GM12878 (cell line): ENCODE measurements at regions not wholly inside any gene's neighbourhood (a gene's known extent, or its start where the extent isn't known, plus 50 kb on each side); places are given as distances from the start of the nearest gene placed in this dataset.

Experiments used
- ATAC-seq: fragments of 200-7000 bp; cut with Tn5 transposase; 3 replicates; pipeline ENCODE4 v1.9.1; 2020; ENCODE audit warnings: mild to moderate bottlenecking, moderate library complexity
- BruUV-seq: library from RNA; stranded (reverse); fragments of 400-500 nt; replicated peaks from 2 replicates; lab custom pipeline; 2021; lab: Mats Ljungman, UMichigan
- CTCF ChIA-PET: fragments of 300-600 bp; sonication (Branson Sonifier 250); formaldehyde crosslinking; extraction: SDS; loops from one replicate; lab custom pipeline; 2021; ENCODE audit warnings: inconsistent platforms; lab: Yijun Ruan, JAX
- POLR2A ChIA-PET: fragments of 350-600 bp; formaldehyde crosslinking; extraction: SDS; loops from one replicate; lab custom pipeline; 2021; ENCODE audit warnings: inconsistent platforms; lab: Charles Lee
- RAD21 ChIA-PET: fragments of 300-600 bp; sonication (Branson Sonifier 250); formaldehyde crosslinking; loops from one replicate; lab custom pipeline; 2023; ENCODE audit warnings: antibody characterized with exemption; ENCODE audit not compliant: unreplicated experiment; lab: Charles Lee
- SMC1A ChIA-PET: fragments of 300-600 bp; sonication (Branson Sonifier 250); formaldehyde crosslinking; loops from one replicate; lab custom pipeline; 2023; ENCODE audit not compliant: unreplicated experiment, uncharacterized antibody; lab: Charles Lee
- DNase-seq: peaks from one replicate; pipeline ENCODE4 v3.0.0-alpha.2; 2011; ENCODE audit warnings: low read depth, low spot score
- FAIRE-seq: peaks from 3 replicates; lab custom pipeline; 2011; peaks lifted over from hg19 to GRCh38; lab: Jason Lieb, UNC
- H2AFZ ChIP-seq: 2 replicates; pipeline ENCODE4 v1.6.0; 2011; ENCODE audit warnings: low read depth, low read length, control low read depth; ENCODE audit not compliant: control insufficient read depth
- H3K27ac ChIP-seq: 2 replicates; pipeline ENCODE4 v1.5.1; 2011; ENCODE audit warnings: control low read depth; ENCODE audit not compliant: control insufficient read depth, insufficient read depth
- H3K27me3 ChIP-seq, 2 experiments: replicated peaks in 1 of 2; 2 replicates each; pipeline versions ENCODE4 v1.6.0 to v1.6.1; 2011; ENCODE audit warnings: low read length in 1 of 2; ENCODE audit not compliant: control insufficient read depth in 2 of 2, insufficient read depth in 2 of 2
- H3K36me3 ChIP-seq, 2 experiments: 2 replicates each; pipeline ENCODE4 v1.5.1; 2011; ENCODE audit warnings: low read length in 1 of 2; ENCODE audit not compliant: control insufficient read depth in 2 of 2, insufficient read depth in 2 of 2
- H3K4me1 ChIP-seq: 2 replicates; pipeline ENCODE4 v1.6.1; 2011; ENCODE audit warnings: mild to moderate bottlenecking, low read length, moderate library complexity, mixed read lengths; ENCODE audit not compliant: control insufficient read depth, insufficient read depth
- H3K4me2 ChIP-seq: 2 replicates; pipeline ENCODE4 v1.6.0; 2011; ENCODE audit warnings: control low read depth; ENCODE audit not compliant: control insufficient read depth, insufficient read depth
- H3K4me3 ChIP-seq: fragments of 200-600 bp; sonication (generic); 2 replicates; pipeline ENCODE4 v1.5.1; 2016
- H3K79me2 ChIP-seq: 2 replicates; pipeline ENCODE4 v1.6.0; 2011; ENCODE audit warnings: low read length; ENCODE audit not compliant: control insufficient read depth, insufficient read depth
- H3K9ac ChIP-seq: 2 replicates; pipeline ENCODE4 v1.8.0; 2011; ENCODE audit warnings: low read length, control low read depth, mixed read lengths; ENCODE audit not compliant: control insufficient read depth, insufficient read depth
- H3K9me3 ChIP-seq: replicated peaks from 3 replicates; pipeline ENCODE4 v1.5.1; 2011; ENCODE audit warnings: mild to moderate bottlenecking, low read length; ENCODE audit not compliant: control insufficient read depth, insufficient read depth
- H4K20me1 ChIP-seq: 2 replicates; pipeline ENCODE4 v1.6.0; 2011; ENCODE audit not compliant: control insufficient read depth, insufficient read depth
- CBX3 ChIP-seq: fragments of 200-600 bp; sonication (generic); IDR thresholded peaks from 2 replicates; pipeline ENCODE4 v1.6.1; 2016; ENCODE audit warnings: low read depth, borderline replicate concordance
- CTCF ChIP-seq, 3 experiments: IDR thresholded peaks in 2 of 3; conservative IDR thresholded peaks in 1 of 3; 2 replicates each; pipeline ENCODE4 v1.5.1; 2011; ENCODE audit warnings: low read depth in 3 of 3, low read length in 3 of 3, mild to moderate bottlenecking in 3 of 3, control low read depth in 2 of 3, moderate library complexity in 2 of 3, inconsistent platforms in 1 of 3, mixed read lengths in 1 of 3; ENCODE audit not compliant: control insufficient read depth in 2 of 3, insufficient read depth in 1 of 3; ENCODE audit errors: extremely low read depth in 1 of 3
- EZH2 ChIP-seq: IDR thresholded peaks from 2 replicates; pipeline ENCODE4 v1.6.1; 2012; ENCODE audit warnings: low read depth, mild to moderate bottlenecking, control low read depth, inconsistent platforms, low read length, borderline replicate concordance; ENCODE audit not compliant: control insufficient read depth
- HDAC2 ChIP-seq: fragments of 200-600 bp; sonication (generic); IDR thresholded peaks from 2 replicates; pipeline ENCODE4 v1.6.1; 2017
- IKZF2 ChIP-seq, 2 experiments: fragments of 450-650 bp; IDR thresholded peaks; 2 replicates each; pipeline ENCODE4 v1.6.1; 2017; ENCODE audit warnings: mild to moderate bottlenecking in 2 of 2, moderate library complexity in 2 of 2
- POU2F2 ChIP-seq: IDR thresholded peaks from 3 replicates; pipeline ENCODE4 v1.6.1; 2011; ENCODE audit warnings: low read depth, mild to moderate bottlenecking, low read length, borderline replicate concordance
- RBBP5 ChIP-seq: fragments of 200-600 bp; sonication (generic); conservative IDR thresholded peaks from 2 replicates; pipeline ENCODE4 v1.6.1; 2016
- SMC3 ChIP-seq: IDR thresholded peaks from 2 replicates; pipeline ENCODE4 v1.6.1; 2011; ENCODE audit warnings: low read length, improper control_type of control experiment, borderline replicate concordance
- SREBF1 ChIP-seq: IDR thresholded peaks from 2 replicates; pipeline ENCODE4 v1.6.1; 2012; ENCODE audit warnings: mild to moderate bottlenecking, low read length
- TBL1XR1 ChIP-seq: IDR thresholded peaks from 2 replicates; pipeline ENCODE4 v1.6.1; 2012; ENCODE audit warnings: low read depth, low read length, improper control_type of control experiment
- YY1 ChIP-seq: IDR thresholded peaks from 2 replicates; pipeline ENCODE4 v1.6.1; 2011; ENCODE audit warnings: low read depth, mild to moderate bottlenecking, low read length
- ZBTB11 ChIP-seq: fragments of 450-650 bp; formaldehyde crosslinking; IDR thresholded peaks from 2 replicates; pipeline ENCODE4 v1.5.0; 2022; ENCODE audit warnings: mild to moderate bottlenecking, missing genetic modification characterization
- WGBS: methylation state at CpG from one replicate; pipeline ENCODE4 v1.1.6; 2016; ENCODE audit warnings: low lambda C conversion rate; ENCODE audit not compliant: insufficient replicate concordance, insufficient coverage; ENCODE audit errors: missing lambda C conversion rate; 5-methylcytosine and 5-hydroxymethylcytosine counted together
- in situ Hi-C: fragments of 300-500 bp; cut with MboI; formaldehyde crosslinking; loops from 9 replicates; pipeline ENCODE4 v1.14.3; 2018; ENCODE audit warnings: mixed read lengths
- intact Hi-C: fragments of 100-400 bp; cut with micrococcal nuclease; formaldehyde crosslinking; loops from one replicate; pipeline ENCODE4 v1.14.2; 2022; ENCODE audit not compliant: unreplicated experiment
- TF ChIP-seq, protein P1 (sequence below): IDR thresholded peaks from 2 replicates; pipeline ENCODE4 v1.6.1; 2012; ENCODE audit warnings: low read depth, low read length, improper control_type of control experiment
- TF ChIP-seq, protein P2 (sequence below): IDR thresholded peaks from 2 replicates; pipeline ENCODE4 v1.6.1; 2012; ENCODE audit warnings: low read depth, low read length, improper control_type of control experiment
- TF ChIP-seq, protein P3 (sequence below): fragments of 450-650 bp; IDR thresholded peaks from 2 replicates; pipeline ENCODE4 v1.6.1; 2017; ENCODE audit warnings: low read depth, mild to moderate bottlenecking, moderate library complexity

GRCh38 chr3:63032881-63033280, 157.7 kb upstream of the CADPS start (continued):
- TF ChIP-seq, protein P1, sequence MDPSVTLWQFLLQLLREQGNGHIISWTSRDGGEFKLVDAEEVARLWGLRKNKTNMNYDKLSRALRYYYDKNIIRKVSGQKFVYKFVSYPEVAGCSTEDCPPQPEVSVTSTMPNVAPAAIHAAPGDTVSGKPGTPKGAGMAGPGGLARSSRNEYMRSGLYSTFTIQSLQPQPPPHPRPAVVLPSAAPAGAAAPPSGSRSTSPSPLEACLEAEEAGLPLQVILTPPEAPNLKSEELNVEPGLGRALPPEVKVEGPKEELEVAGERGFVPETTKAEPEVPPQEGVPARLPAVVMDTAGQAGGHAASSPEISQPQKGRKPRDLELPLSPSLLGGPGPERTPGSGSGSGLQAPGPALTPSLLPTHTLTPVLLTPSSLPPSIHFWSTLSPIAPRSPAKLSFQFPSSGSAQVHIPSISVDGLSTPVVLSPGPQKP = no peak

- TF ChIP-seq TBL1XR1 = no peak
- TF ChIP-seq SMC3 = no peak
- TF ChIP-seq IKZF2 (IDR thresholded peaks at IDR 0.05) = no peak
- no peak for TF ChIP-seq CTCF (IDR thresholded peaks at IDR 0.05 in 2 of 3, conservative IDR thresholded peaks at IDR 0.05 in 1 of 3; ENCODE audit: control insufficient read depth in 2 of 3, extremely low read depth in 1 of 3, insufficient read depth in 1 of 3, low read depth in 3 of 3, low read length in 3 of 3)
- TF ChIP-seq YY1 = no peak
- TF ChIP-seq, protein P2, sequence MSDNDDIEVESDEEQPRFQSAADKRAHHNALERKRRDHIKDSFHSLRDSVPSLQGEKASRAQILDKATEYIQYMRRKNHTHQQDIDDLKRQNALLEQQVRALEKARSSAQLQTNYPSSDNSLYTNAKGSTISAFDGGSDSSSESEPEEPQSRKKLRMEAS = no peak
- TF ChIP-seq POU2F2 = no peak
- TF ChIP-seq, protein P3, sequence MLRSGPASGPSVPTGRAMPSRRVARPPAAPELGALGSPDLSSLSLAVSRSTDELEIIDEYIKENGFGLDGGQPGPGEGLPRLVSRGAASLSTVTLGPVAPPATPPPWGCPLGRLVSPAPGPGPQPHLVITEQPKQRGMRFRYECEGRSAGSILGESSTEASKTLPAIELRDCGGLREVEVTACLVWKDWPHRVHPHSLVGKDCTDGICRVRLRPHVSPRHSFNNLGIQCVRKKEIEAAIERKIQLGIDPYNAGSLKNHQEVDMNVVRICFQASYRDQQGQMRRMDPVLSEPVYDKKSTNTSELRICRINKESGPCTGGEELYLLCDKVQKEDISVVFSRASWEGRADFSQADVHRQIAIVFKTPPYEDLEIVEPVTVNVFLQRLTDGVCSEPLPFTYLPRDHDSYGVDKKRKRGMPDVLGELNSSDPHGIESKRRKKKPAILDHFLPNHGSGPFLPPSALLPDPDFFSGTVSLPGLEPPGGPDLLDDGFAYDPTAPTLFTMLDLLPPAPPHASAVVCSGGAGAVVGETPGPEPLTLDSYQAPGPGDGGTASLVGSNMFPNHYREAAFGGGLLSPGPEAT = no peak
- no peak for TF ChIP-seq EZH2
- TF ChIP-seq ZBTB11 (CRISPR knock-in tag) = no peak
- no peak for TF ChIP-seq SREBF1
- no peak for TF ChIP-seq RBBP5
- TF ChIP-seq HDAC2 = no peak
- TF ChIP-seq CBX3 = no peak
- Histone ChIP-seq H3K79me2 (no peaks in the 10 kb centered on the region), H3K9ac (no peak overlapping the region), H3K27ac (no peak overlapping the region), H3K4me1 (no peaks in the 10 kb centered on the region), H4K20me1 (no peaks in the 10 kb centered on the region), H3K36me3 (no peaks in the 10 kb centered on the region), H2AFZ (no peak overlapping the region), H3K4me3 (no peak overlapping the region), H3K4me2 (no peak overlapping the region), H3K9me3 (no peaks in the 10 kb centered on the region), H3K27me3 (no peaks in the 10 kb centered on the region)
- WGBS = 43% methylated on average over 1 of the region's 1 CpG
- ChIA-PET CTCF (no interaction called here), POLR2A (no interaction called here), SMC1A (no interaction called here), RAD21 (no interaction called here)
- DNase-seq (no peak), ATAC-seq (no peak), FAIRE-seq (no peak)
- intact Hi-C loops = no loop called here
- in situ Hi-C loops = no loop called here
- BruUV-seq = no TSS peak
These were observed 158.9 kb upstream of the CADPS start for GRCh38 chr3:63034101-63034500.
